Transverse colon (tissue), 4 donors: ENCODE measurements at regions not wholly inside any gene's neighbourhood (a gene's known extent, or its start where the extent isn't known, plus 50 kb on each side); places are given as distances from the start of the nearest gene placed in this dataset.

Experiments used
- DNase-seq: peaks from one replicate; pipeline ENCODE4 v3.0.0-alpha.2; 2019
- H3K27ac ChIP-seq, 4 donors: fragments of 200-600 bp; sonication (generic); 2 replicates each; pipeline ENCODE4 v1.5.1; 2016 to 2018; ENCODE audit warnings: inconsistent platforms in 4 of 4
- H3K27me3 ChIP-seq: fragments of 200-600 bp; sonication (generic); 2 replicates; pipeline ENCODE4 v1.5.1; 2017; ENCODE audit warnings: inconsistent platforms
- H3K36me3 ChIP-seq, 4 donors: fragments of 200-600 bp; sonication (generic); 2 replicates each; pipeline ENCODE4 v1.5.1; 2017 to 2019; ENCODE audit warnings: inconsistent platforms in 4 of 4
- H3K4me1 ChIP-seq, 4 donors: fragments of 200-600 bp; sonication (generic); 2 replicates each; pipeline ENCODE4 v1.5.1; 2017 to 2020; ENCODE audit warnings: inconsistent platforms in 4 of 4
- H3K4me3 ChIP-seq, 4 donors: fragments of 200-600 bp; sonication (generic); 1 replicate in 1 of 4; 2 replicates in 3 of 4; pipeline versions ENCODE4 v1.5.1 to v1.6.1; 2017 to 2019; ENCODE audit warnings: inconsistent platforms in 4 of 4
- H3K9me3 ChIP-seq, 2 donors: fragments of 200-600 bp; sonication (generic); 2 replicates each; pipeline ENCODE4 v1.5.1; 2017 to 2019; ENCODE audit warnings: inconsistent platforms in 2 of 2
- CTCF ChIP-seq, 5 experiments: fragments of 200-600 bp in 3 of 5; fragments of 450-650 bp in 2 of 5; sonication (generic) in 3 of 5; IDR thresholded peaks; 1 replicate in 2 of 5; 2 replicates in 3 of 5; pipeline ENCODE4 v1.5.1; 2016 to 2017; ENCODE audit warnings: antibody characterized with exemption in 5 of 5, inconsistent platforms in 3 of 5, mild to moderate bottlenecking in 2 of 5, moderate library complexity in 1 of 5
- EP300 ChIP-seq: sonication (generic); formaldehyde crosslinking; IDR thresholded peaks from one replicate; pipeline ENCODE4 v1.6.1; 2017; ENCODE audit warnings: antibody characterized with exemption, low read depth
- POLR2A ChIP-seq: fragments of 450-650 bp; IDR thresholded peaks from one replicate; pipeline ENCODE4 v1.6.1; 2016; ENCODE audit warnings: antibody characterized with exemption, mild to moderate bottlenecking, moderate library complexity
- POLR2AphosphoS5 ChIP-seq, 3 donors: sonication (generic); formaldehyde crosslinking; IDR thresholded peaks; one replicate each; pipeline ENCODE4 v1.6.1; 2016; ENCODE audit warnings: antibody characterized with exemption in 3 of 3
- WGBS, 2 donors: methylation state at CpG; one replicate each; pipeline ENCODE4 v1.1.5; 2018; ENCODE audit warnings: low coverage in 1 of 2; 5-methylcytosine and 5-hydroxymethylcytosine counted together
- in situ Hi-C, 4 donors: fragments of 200-750 bp; cut with MboI; loops; one replicate each; pipeline versions ENCODE4 v1.15.0 to v1.15.1; 2017; ENCODE audit warnings: low sequenced_read_pairs in 3 of 4, low pct_ligation_motif_present in 1 of 4, low pct_unique_long_range_greater_than_20kb in 1 of 4
- intact Hi-C: fragments of 100-400 bp; cut with DNase I; formaldehyde crosslinking; loops from one replicate; pipeline ENCODE4 v1.15.1; 2023; ENCODE audit warnings: low total_unique reads

GRCh38 chr6:138659998-138660397 lies 113.6 kb upstream of the CCDC28A start:
- intact Hi-C loops (no loop called here), in situ Hi-C loops (no loop called here)
- WGBS, 2 donors = 80% methylated on average over 2 of the region's 2 CpGs; no CpG with 5 or more reads in 1 of the 2 donors
- Histone ChIP-seq H3K4me1 (peaks cover 0 to 4% (median 0%) of the 10 kb centered on the region in 4 donors), H3K36me3 (no peaks in the 10 kb centered on the region), H3K4me3 (no peak overlapping the region), H3K27ac (no peak overlapping the region), H3K27me3 (no peaks in the 10 kb centered on the region), H3K9me3 (no peaks in the 10 kb centered on the region)
- no peak for DNase-seq
- TF ChIP-seq EP300 (no peak), POLR2AphosphoS5 (IDR thresholded peaks at IDR 0.05) (no peak)

DNA sequence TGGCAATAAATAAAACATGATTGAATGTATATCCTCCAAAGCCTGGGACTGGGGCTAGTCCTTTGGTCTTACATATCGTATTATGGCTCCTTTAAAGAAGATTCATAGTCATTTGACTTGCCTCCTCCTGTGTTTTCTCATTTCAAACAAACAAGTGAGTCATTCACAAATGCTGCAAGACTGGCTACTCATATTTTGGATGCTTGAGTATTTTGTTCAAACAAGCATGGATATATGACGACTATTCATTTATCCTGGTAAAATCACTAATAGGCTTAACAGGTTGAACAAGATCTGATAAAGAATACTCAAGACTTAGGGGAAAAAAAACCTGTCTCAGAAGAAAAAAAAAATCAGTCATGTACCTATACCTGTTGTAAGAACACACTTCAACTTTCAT lies 111.1 kb upstream of the CCDC28A start:
- TF ChIP-seq POLR2A (no peak), POLR2AphosphoS5 (IDR thresholded peaks at IDR 0.05) (no peak), CTCF (IDR thresholded peaks at IDR 0.05) (no peak), EP300 (no peak)
- H3K4me1 ChIP-seq = no peaks in the 10 kb centered on the region
- H3K9me3 ChIP-seq = no peaks in the 10 kb centered on the region

GRCh38 chr6:138663892-138664291 lies 109.7 kb upstream of the CCDC28A start:
- H3K27me3 ChIP-seq = no peaks in the 10 kb centered on the region
- no peaks in the 10 kb centered on the region for H3K9me3 ChIP-seq
- WGBS, 2 donors = 14 to 73% methylated on average over 2 of the region's 2 CpGs
- no peaks in the 10 kb centered on the region for H3K36me3 ChIP-seq
- no peak for DNase-seq
- in situ Hi-C loops = no loop called here
- no peak overlapping the region for H3K27ac ChIP-seq
- H3K4me3 ChIP-seq = no peak overlapping the region
- no peak for TF ChIP-seq CTCF (IDR thresholded peaks at IDR 0.05)
- H3K4me1 ChIP-seq = no peaks in the 10 kb centered on the region
- intact Hi-C loops = no loop called here

More for the DNA sequence above, 111.1 kb upstream of the CCDC28A start:
- no peak overlapping the region for H3K27ac ChIP-seq
- no peaks in the 10 kb centered on the region for H3K36me3 ChIP-seq
- WGBS, 2 donors = 71 to 73% methylated on average over 2 of the region's 2 CpGs
- no peak overlapping the region for H3K4me3 ChIP-seq
- H3K27me3 ChIP-seq = no peaks in the 10 kb centered on the region
- no peak for DNase-seq
- intact Hi-C loops = no loop called here
- in situ Hi-C loops = no loop called here

DNA sequence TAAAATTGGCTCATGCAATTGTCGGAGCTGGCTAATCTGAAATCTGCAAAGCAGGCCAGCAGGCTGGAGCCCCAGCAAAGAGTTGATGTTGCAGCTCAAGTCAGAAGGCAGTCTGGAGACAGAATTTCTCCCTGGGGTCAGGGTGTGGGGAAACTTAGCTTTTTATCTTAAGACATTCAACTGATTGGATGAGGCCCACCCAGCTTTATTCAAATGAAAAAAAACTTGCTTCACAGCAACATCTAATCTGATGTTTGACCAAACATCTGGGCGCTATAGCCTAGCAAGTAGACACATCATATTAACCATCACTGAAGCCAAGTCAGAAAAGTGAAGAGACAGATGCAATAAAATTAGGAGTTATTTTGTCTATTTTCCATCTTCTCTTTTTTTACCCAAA lies 108.8 kb upstream of the CCDC28A start:
- in situ Hi-C loops = no loop called here
- no peaks in the 10 kb centered on the region for H3K27me3 ChIP-seq
- no peak overlapping the region for H3K4me3 ChIP-seq
- H3K9me3 ChIP-seq = no peaks in the 10 kb centered on the region
- intact Hi-C loops = no loop called here
- H3K36me3 ChIP-seq = no peaks in the 10 kb centered on the region
- DNase-seq = no peak
- TF ChIP-seq POLR2A (no peak), POLR2AphosphoS5 (IDR thresholded peaks at IDR 0.05) (no peak), CTCF (IDR thresholded peaks at IDR 0.05) (no peak), EP300 (no peak)
- H3K27ac ChIP-seq = no peak overlapping the region
- WGBS, 2 donors = 79 to 85% methylated on average over 2 of the region's 2 CpGs
- H3K4me1 ChIP-seq = no peaks in the 10 kb centered on the region

DNA sequence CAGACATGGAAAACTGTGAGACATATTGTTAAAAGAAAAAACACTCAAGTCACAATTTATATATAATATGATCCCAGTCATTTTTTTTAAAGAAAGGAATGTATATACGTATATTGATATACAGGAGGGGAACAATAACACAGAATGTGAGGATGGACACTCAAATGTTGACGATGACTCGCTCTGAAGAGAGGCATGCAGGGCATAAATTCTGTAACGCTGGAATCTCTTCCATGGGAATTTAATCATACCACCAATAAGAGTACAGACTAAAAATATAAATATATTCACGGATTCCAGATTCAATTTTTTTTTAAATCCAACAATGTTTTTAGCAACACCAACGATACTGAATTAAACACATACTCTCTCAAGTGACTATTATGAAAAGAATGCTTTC lies 106.9 kb upstream of the CCDC28A start:
- TF ChIP-seq POLR2AphosphoS5 (IDR thresholded peaks at IDR 0.05) (no peak), POLR2A (no peak), EP300 (no peak), CTCF (IDR thresholded peaks at IDR 0.05) (no peak)
- Histone ChIP-seq H3K9me3 (no peaks in the 10 kb centered on the region), H3K27me3 (no peaks in the 10 kb centered on the region), H3K4me1 (no peaks in the 10 kb centered on the region), H3K27ac (no peak overlapping the region), H3K36me3 (no peaks in the 10 kb centered on the region), H3K4me3 (no peak overlapping the region)
- WGBS, 2 donors = 81 to 87% methylated on average over 6 of the region's 6 CpGs
- intact Hi-C loops (no loop called here), in situ Hi-C loops (no loop called here)
- DNase-seq = no peak
